H9 (cell line): ENCODE measurements at regions not wholly inside any gene's neighbourhood (a gene's known extent, or its start where the extent isn't known, plus 50 kb on each side); places are given as distances from the start of the nearest gene placed in this dataset.
"Not testable (repeated sequence)": the region's sequence is repeated elsewhere in the genome, so short reads cannot be mapped to it uniquely, and the experiment has no call there.

Experiments
- DNase-seq: peaks from one replicate; pipeline ENCODE4 v3.0.0-alpha.2; 2017
- H2AFZ ChIP-seq: one replicate; pipeline ENCODE4 v1.6.1; 2013; ENCODE audit warnings: mild to moderate bottlenecking, low read length, control low read depth, moderate library complexity
- H2AK5ac ChIP-seq: 2 replicates; pipeline ENCODE4 v1.6.1; 2013; ENCODE audit warnings: low read length, control low read depth, mixed read lengths; ENCODE audit not compliant: insufficient read length
- H2BK120ac ChIP-seq: one replicate; pipeline ENCODE4 v1.6.1; 2013; ENCODE audit warnings: low read depth, mild to moderate bottlenecking, low read length, control low read depth, inconsistent platforms; ENCODE audit not compliant: poor library complexity, severe bottlenecking
- H2BK12ac ChIP-seq: 2 replicates; pipeline ENCODE4 v1.6.1; 2013; ENCODE audit warnings: low read length, control low read depth, mixed read lengths, low read depth; ENCODE audit not compliant: insufficient read length
- H2BK15ac ChIP-seq: 2 replicates; pipeline ENCODE4 v1.6.1; 2013; ENCODE audit warnings: low read depth, low read length, control low read depth
- H2BK20ac ChIP-seq: one replicate; pipeline ENCODE4 v1.6.1; 2013; ENCODE audit warnings: low read depth, mild to moderate bottlenecking, low read length, control low read depth, inconsistent platforms; ENCODE audit not compliant: poor library complexity, severe bottlenecking
- H2BK5ac ChIP-seq: 2 replicates; pipeline ENCODE4 v1.6.1; 2013; ENCODE audit warnings: low read length, control low read depth, mixed read lengths; ENCODE audit not compliant: insufficient read length
- H3K14ac ChIP-seq: 2 replicates; pipeline ENCODE4 v1.6.1; 2013; ENCODE audit warnings: low read length, control low read depth; ENCODE audit not compliant: insufficient read depth
- H3K18ac ChIP-seq: 2 replicates; pipeline ENCODE4 v1.6.1; 2013; ENCODE audit warnings: low read depth, mild to moderate bottlenecking, mixed read lengths, low read length, control low read depth; ENCODE audit not compliant: insufficient read length
- H3K23ac ChIP-seq: 2 replicates; pipeline ENCODE4 v1.6.1; 2013; ENCODE audit warnings: low read length, control low read depth, mixed read lengths, low read depth; ENCODE audit not compliant: insufficient read length
- H3K23me2 ChIP-seq: 2 replicates; pipeline ENCODE4 v1.6.1; 2013; ENCODE audit warnings: low read depth, mild to moderate bottlenecking, mixed read lengths, low read length, control low read depth; ENCODE audit not compliant: insufficient read length, poor library complexity, severe bottlenecking
- H3K27ac ChIP-seq: 2 replicates; pipeline ENCODE4 v1.5.1; 2013; ENCODE audit warnings: low read length, control low read depth, mixed read lengths, low read depth; ENCODE audit not compliant: insufficient read length
- H3K27me3 ChIP-seq: 2 replicates; pipeline ENCODE4 v1.6.1; 2013; ENCODE audit warnings: low read length, control low read depth, inconsistent platforms; ENCODE audit not compliant: insufficient read depth
- H3K4ac ChIP-seq: 2 replicates; pipeline ENCODE4 v1.6.1; 2013; ENCODE audit warnings: low read depth, mild to moderate bottlenecking, control low read depth, inconsistent platforms, low read length, moderate library complexity
- H3K4me1 ChIP-seq: 2 replicates; pipeline ENCODE4 v1.6.1; 2013; ENCODE audit warnings: low read length, control low read depth, inconsistent platforms; ENCODE audit not compliant: insufficient read depth
- H3K4me2 ChIP-seq: 2 replicates; pipeline ENCODE4 v1.6.1; 2013; ENCODE audit warnings: low read length, control low read depth, mixed read lengths; ENCODE audit not compliant: insufficient read length, insufficient read depth
- H3K56ac ChIP-seq: 2 replicates; pipeline ENCODE4 v1.6.1; 2013; ENCODE audit warnings: low read depth, mild to moderate bottlenecking, mixed read lengths, low read length, control low read depth; ENCODE audit not compliant: insufficient read length
- H3K79me1 ChIP-seq: 2 replicates; pipeline ENCODE4 v1.6.1; 2013; ENCODE audit warnings: low read depth, mild to moderate bottlenecking, moderate library complexity, low read length, control low read depth, inconsistent platforms; ENCODE audit not compliant: insufficient read depth, poor library complexity, severe bottlenecking
- H3K79me2 ChIP-seq: 2 replicates; pipeline ENCODE4 v1.6.1; 2013; ENCODE audit warnings: low read length, control low read depth, inconsistent platforms; ENCODE audit not compliant: insufficient read depth
- H3K9ac ChIP-seq: 2 replicates; pipeline ENCODE4 v1.6.1; 2013; ENCODE audit warnings: low read length, control low read depth, mixed read lengths; ENCODE audit not compliant: insufficient read length; ENCODE audit errors: extremely low read depth
- H3K9me3 ChIP-seq: one replicate; pipeline ENCODE4 v1.6.1; 2013; ENCODE audit warnings: low read depth, low read length, inconsistent platforms; ENCODE audit not compliant: control insufficient read depth
- H3T11ph ChIP-seq: one replicate; pipeline ENCODE4 v1.6.1; 2013; ENCODE audit warnings: mild to moderate bottlenecking, low read length, control low read depth, inconsistent platforms
- H4K20me1 ChIP-seq: one replicate; pipeline ENCODE4 v1.6.1; 2013; ENCODE audit not compliant: control insufficient read depth, insufficient read length, insufficient read depth
- H4K5ac ChIP-seq: 2 replicates; pipeline ENCODE4 v1.6.1; 2013; ENCODE audit warnings: low read depth, mild to moderate bottlenecking, mixed read lengths, low read length, control low read depth; ENCODE audit not compliant: insufficient read length
- H4K8ac ChIP-seq: replicated peaks from 2 replicates; pipeline ENCODE4 v1.6.1; 2013; ENCODE audit warnings: low read length, control low read depth, mixed read lengths, low read depth; ENCODE audit not compliant: insufficient read length
- H4K91ac ChIP-seq: 2 replicates; pipeline ENCODE4 v1.6.1; 2013; ENCODE audit warnings: low read depth, mild to moderate bottlenecking, moderate library complexity, mixed read lengths, low read length, control low read depth; ENCODE audit not compliant: insufficient read length
- H3K27ac Mint-ChIP-seq, 3 experiments: 2 replicates in 2 of 3; 3 replicates in 1 of 3; pipeline ENCODE4 v1.8.0; 2020 to 2021; ENCODE audit warnings: mixed read lengths in 3 of 3, mild to moderate bottlenecking in 1 of 3, moderate library complexity in 1 of 3
- H3K27me3 Mint-ChIP-seq: 2 replicates; pipeline ENCODE4 v1.8.0; 2021; ENCODE audit warnings: low read depth, mild to moderate bottlenecking, moderate library complexity, mixed read lengths
- H3K36me3 Mint-ChIP-seq, 3 experiments: 2 replicates in 2 of 3; 3 replicates in 1 of 3; pipeline ENCODE4 v1.8.0; 2020 to 2021; ENCODE audit warnings: low read depth in 3 of 3, mixed read lengths in 3 of 3; ENCODE audit not compliant: insufficient read depth in 1 of 3
- H3K4me1 Mint-ChIP-seq, 2 experiments: 2 replicates each; pipeline ENCODE4 v1.8.0; 2020; ENCODE audit warnings: mixed read lengths in 2 of 2
- H3K4me3 Mint-ChIP-seq, 2 experiments: 2 replicates in 1 of 2; 3 replicates in 1 of 2; pipeline ENCODE4 v1.8.0; 2020 to 2021; ENCODE audit warnings: mild to moderate bottlenecking in 2 of 2, mixed read lengths in 2 of 2, moderate library complexity in 1 of 2
- H3K9me3 Mint-ChIP-seq, 2 experiments: 2 replicates in 1 of 2; 3 replicates in 1 of 2; pipeline ENCODE4 v1.8.0; 2020; ENCODE audit warnings: mild to moderate bottlenecking in 2 of 2, mixed read lengths in 2 of 2, moderate library complexity in 1 of 2
- CTCF ChIP-seq: fragments of 200-600 bp; sonication (generic); conservative IDR thresholded peaks from 3 replicates; pipeline ENCODE4 v1.8.0; 2021; ENCODE audit warnings: antibody characterized with exemption, mild to moderate bottlenecking
- WGBS: extraction: QIAGEN DNeasy Blood & Tissue Kit; methylation state at CpG from one replicate; pipeline ENCODE4 v1.1.7; 2013; ENCODE audit warnings: missing lambda C conversion rate, low lambda C conversion rate, mixed read lengths; ENCODE audit not compliant: insufficient read length; ENCODE audit errors: extremely low coverage; 5-methylcytosine and 5-hydroxymethylcytosine counted together

- Histone ChIP-seq H4K91ac (no peak overlapping the region), H3T11ph (no peak overlapping the region), H4K5ac (no peak overlapping the region), H3K4me2 (no peak overlapping the region), H3K4me1 (peaks cover 6% of the 10 kb centered on the region; the same call in 1 of the 2 replicates), H2AFZ (no peak overlapping the region), H3K14ac (no peak overlapping the region), H2AK5ac (no peak overlapping the region), H3K23me2 (no peaks in the 10 kb centered on the region), H3K79me1 (no peaks in the 10 kb centered on the region), H3K18ac (no peak overlapping the region), H3K4ac (no peak overlapping the region), H2BK15ac (no peak overlapping the region), H3K56ac (no peak overlapping the region), H3K27ac (no peak overlapping the region), H3K23ac (no peak overlapping the region), H4K8ac (no peak overlapping the region), H2BK120ac (no peak overlapping the region), H2BK12ac (no peak overlapping the region), H3K9ac (no peak overlapping the region), H3K27me3 (no peaks in the 10 kb centered on the region), H3K79me2 (no peaks in the 10 kb centered on the region), H2BK20ac (no peak overlapping the region), H2BK5ac (no peak overlapping the region), H4K20me1 (no peaks in the 10 kb centered on the region), H3K9me3 (no peaks in the 10 kb centered on the region)
- H3K4me1 Mint-ChIP-seq = peaks cover 18 to 30% of the 10 kb centered on the region in 2 experiments
- no peak for TF ChIP-seq CTCF
- H3K9me3 Mint-ChIP-seq = no peaks in the 10 kb centered on the region; a peak in 1 of 5 replicates
- whole genome bisulfite sequencing = no CpG with 5 or more reads among the region's 1 CpG
- peak overlapping the region in 2 of 3 experiments; percentile 49 to 66; a peak in 3 of 7 replicates for H3K27ac Mint-ChIP-seq
- H3K36me3 Mint-ChIP-seq = peaks cover 0 to 15% (median 12%) of the 10 kb centered on the region in 3 experiments; a peak in 4 of 7 replicates
- DNase-seq = no peak
- no peaks in the 10 kb centered on the region; the same call in 1 of the 2 replicates for H3K27me3 Mint-ChIP-seq
- H3K4me3 Mint-ChIP-seq = no peak overlapping the region
Measured at GRCh38 chr4:128648021-128648420, 161.5 kb upstream of the JADE1 start.

GRCh38 chr4:128646893-128647292, 162.6 kb upstream of the JADE1 start:
- DNase-seq, H3K27me3 Mint-ChIP-seq, H4K8ac ChIP-seq, H3K79me2 ChIP-seq, H3K27me3 ChIP-seq, H2BK12ac ChIP-seq, H3K27ac Mint-ChIP-seq, H3K56ac ChIP-seq, H3K9me3 Mint-ChIP-seq, H3K9me3 ChIP-seq, H3K18ac ChIP-seq, H4K20me1 ChIP-seq, H3K23me2 ChIP-seq, H3K79me1 ChIP-seq, H2AK5ac ChIP-seq, H2BK5ac ChIP-seq, H3K4ac ChIP-seq, H3T11ph ChIP-seq, H3K14ac ChIP-seq, H3K4me1 ChIP-seq, H2BK15ac ChIP-seq, H4K5ac ChIP-seq, H2BK120ac ChIP-seq, H2AFZ ChIP-seq, H3K23ac ChIP-seq, H3K9ac ChIP-seq, H3K4me3 Mint-ChIP-seq, H3K4me2 ChIP-seq, H2BK20ac ChIP-seq, H3K27ac ChIP-seq, H4K91ac ChIP-seq: not testable (repeated sequence)
- Mint-ChIP-seq H3K4me1 (peaks cover 17 to 27% of the 10 kb centered on the region in 2 experiments), H3K36me3 (peaks cover 0 to 15% (median 12%) of the 10 kb centered on the region in 3 experiments; a peak in 4 of 7 replicates)
- WGBS = no CpG with 5 or more reads among the region's 1 CpG
